ENCODE measurements at regions not wholly inside any gene's neighbourhood (a gene's known extent, or its start where the extent isn't known, plus 50 kb on each side); places are given as distances from the start of the nearest gene placed in this dataset.

DNA sequence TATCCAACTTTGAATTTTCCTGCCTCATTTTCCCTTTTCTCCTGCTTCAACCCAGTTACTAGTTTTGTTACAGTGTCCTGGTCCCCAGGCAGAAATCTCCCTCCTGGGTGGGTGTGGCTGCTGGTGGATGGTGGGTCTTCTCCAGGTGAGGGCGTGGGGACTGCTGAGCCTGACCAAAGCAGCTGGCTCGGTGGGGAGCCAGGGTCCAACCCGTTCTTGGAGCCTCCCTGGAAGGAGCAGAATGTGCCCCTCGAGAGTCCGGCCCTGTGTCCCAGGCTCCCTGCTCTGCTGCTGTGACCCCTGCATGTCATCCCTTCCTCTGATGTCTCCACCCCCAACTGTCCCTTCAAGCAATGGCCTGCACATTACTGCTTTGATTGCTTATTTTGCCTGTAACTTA, 86.6 kb upstream of the TCERG1L start:
- TF ChIP-seq, protein P1, sequence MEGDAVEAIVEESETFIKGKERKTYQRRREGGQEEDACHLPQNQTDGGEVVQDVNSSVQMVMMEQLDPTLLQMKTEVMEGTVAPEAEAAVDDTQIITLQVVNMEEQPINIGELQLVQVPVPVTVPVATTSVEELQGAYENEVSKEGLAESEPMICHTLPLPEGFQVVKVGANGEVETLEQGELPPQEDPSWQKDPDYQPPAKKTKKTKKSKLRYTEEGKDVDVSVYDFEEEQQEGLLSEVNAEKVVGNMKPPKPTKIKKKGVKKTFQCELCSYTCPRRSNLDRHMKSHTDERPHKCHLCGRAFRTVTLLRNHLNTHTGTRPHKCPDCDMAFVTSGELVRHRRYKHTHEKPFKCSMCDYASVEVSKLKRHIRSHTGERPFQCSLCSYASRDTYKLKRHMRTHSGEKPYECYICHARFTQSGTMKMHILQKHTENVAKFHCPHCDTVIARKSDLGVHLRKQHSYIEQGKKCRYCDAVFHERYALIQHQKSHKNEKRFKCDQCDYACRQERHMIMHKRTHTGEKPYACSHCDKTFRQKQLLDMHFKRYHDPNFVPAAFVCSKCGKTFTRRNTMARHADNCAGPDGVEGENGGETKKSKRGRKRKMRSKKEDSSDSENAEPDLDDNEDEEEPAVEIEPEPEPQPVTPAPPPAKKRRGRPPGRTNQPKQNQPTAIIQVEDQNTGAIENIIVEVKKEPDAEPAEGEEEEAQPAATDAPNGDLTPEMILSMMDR (IDR thresholded peaks at IDR 0.05 in 2 of 3, conservative IDR thresholded peaks at IDR 0.05 in 1 of 3; ENCODE audit: control insufficient read depth in 2 of 3, extremely low read depth in 1 of 3, insufficient read depth in 1 of 3, low read depth in 3 of 3, low read length in 3 of 3), result no peak
- no peak for TF ChIP-seq POU2F2 (IDR thresholded peaks at IDR 0.05; ENCODE audit: borderline replicate concordance, low read depth, low read length)
- TF ChIP-seq, protein P2, sequence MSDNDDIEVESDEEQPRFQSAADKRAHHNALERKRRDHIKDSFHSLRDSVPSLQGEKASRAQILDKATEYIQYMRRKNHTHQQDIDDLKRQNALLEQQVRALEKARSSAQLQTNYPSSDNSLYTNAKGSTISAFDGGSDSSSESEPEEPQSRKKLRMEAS (IDR thresholded peaks at IDR 0.05; ENCODE audit: low read depth, low read length), result no peak
- TF ChIP-seq TARDBP (IDR thresholded peaks at IDR 0.05; ENCODE audit: borderline replicate concordance), result no peak
- TF ChIP-seq ZZZ3 (IDR thresholded peaks at IDR 0.05; ENCODE audit: control insufficient read depth, insufficient read length, low read depth), result no peak
- TF ChIP-seq POLR2A (IDR thresholded peaks at IDR 0.05; ENCODE audit: low read depth, low read length), result no peak
- no peak for TF ChIP-seq SMC3 (IDR thresholded peaks at IDR 0.05; ENCODE audit: borderline replicate concordance, low read length)
- TF ChIP-seq CHD1 (IDR thresholded peaks at IDR 0.05; ENCODE audit: low read depth, low read length), result no peak
- TF ChIP-seq GABPA (IDR thresholded peaks at IDR 0.05; ENCODE audit: low read depth), result no peak
- no peak for TF ChIP-seq EGR1 (IDR thresholded peaks at IDR 0.05; ENCODE audit: borderline replicate concordance in 1 of 2, low read depth in 2 of 2, low read length in 2 of 2)
- TF ChIP-seq POLR2AphosphoS5 (IDR thresholded peaks at IDR 0.05; ENCODE audit: low read length), result no peak
